A549 (cell line): ENCODE measurements at regions not wholly inside any gene's neighbourhood (a gene's known extent, or its start where the extent isn't known, plus 50 kb on each side); places are given as distances from the start of the nearest gene placed in this dataset.

Source experiments
- ATAC-seq, 2 experiments: fragments of 200-7000 bp in 1 of 2; fragments of >200 bp in 1 of 2; cut with Nextera tagmentation in 1 of 2; cut with Tn5 transposase in 1 of 2; 3 replicates each; pipeline versions ENCODE4 v1.8.0 to v1.9.1; 2018 to 2020; ENCODE audit warnings: mild to moderate bottlenecking in 1 of 2, moderate library complexity in 1 of 2
- CTCF ChIA-PET: fragments of 300-600 bp; sonication (Branson Sonifier 250); formaldehyde crosslinking; extraction: SDS; loops from one replicate; lab custom pipeline; 2021; ENCODE audit warnings: antibody characterized with exemption, inconsistent platforms; lab: Yijun Ruan, JAX
- POLR2A ChIA-PET: fragments of 350-600 bp; formaldehyde crosslinking; extraction: SDS; loops from one replicate; lab custom pipeline; 2021; ENCODE audit warnings: antibody characterized with exemption, inconsistent platforms; lab: Yijun Ruan, JAX
- DNase-seq, 2 experiments: peaks; one replicate each; pipeline versions ENCODE4 v3.0.0 to v3.0.0-alpha.2; 2011 to 2016; ENCODE audit warnings: low read depth in 1 of 2, low spot score in 1 of 2
- FAIRE-seq: peaks from 2 replicates; lab custom pipeline; 2011; peaks lifted over from hg19 to GRCh38; lab: Jason Lieb, UNC
- H3K27ac ChIP-seq, 2 experiments: fragments of >200 bp; sonication (Bioruptor Twin); formaldehyde crosslinking; 3 replicates each; pipeline ENCODE4 v1.5.1; 2016 to 2017
- H3K4me1 ChIP-seq: fragments of >200 bp; sonication (Bioruptor Twin); formaldehyde crosslinking; 3 replicates; pipeline ENCODE4 v1.6.1; 2016
- H3K4me2 ChIP-seq: fragments of >200 bp; sonication (Bioruptor Twin); formaldehyde crosslinking; 3 replicates; pipeline ENCODE4 v1.6.1; 2016
- H3K4me3 ChIP-seq: fragments of >200 bp; sonication (Bioruptor Twin); formaldehyde crosslinking; 3 replicates; pipeline ENCODE4 v1.5.1; 2016
- H3K9me3 ChIP-seq: fragments of >200 bp; sonication (Bioruptor Twin); formaldehyde crosslinking; 3 replicates; pipeline ENCODE4 v1.6.1; 2016
- BHLHE40 ChIP-seq: IDR thresholded peaks from 2 replicates; pipeline ENCODE4 v1.6.1; 2012; ENCODE audit warnings: low read depth, low read length, inconsistent platforms
- CBX8 ChIP-seq: fragments of 200-600 bp; sonication (generic); IDR thresholded peaks from 2 replicates; pipeline ENCODE4 v1.6.1; 2016
- E2F6 ChIP-seq: IDR thresholded peaks from 2 replicates; pipeline ENCODE4 v1.6.1; 2012; ENCODE audit warnings: low read depth, borderline replicate concordance
- ELK1 ChIP-seq: fragments of 150-350 bp; IDR thresholded peaks from 2 replicates; pipeline ENCODE4 v1.6.1; 2014; ENCODE audit warnings: low read depth, mild to moderate bottlenecking, low read length
- EP300 ChIP-seq, 2 experiments: fragments of >200 bp; sonication (Bioruptor Twin); formaldehyde crosslinking; IDR thresholded peaks; 2 replicates in 1 of 2; 3 replicates in 1 of 2; pipeline ENCODE4 v1.6.1; 2016 to 2017
- FOSL2 ChIP-seq, 2 experiments: fragments of 450-650 bp in 1 of 2; fragments of >200 bp in 1 of 2; sonication (Bioruptor Twin) in 1 of 2; formaldehyde crosslinking; IDR thresholded peaks; 2 replicates each; pipeline versions ENCODE4 v1.5.0 to v1.6.1; 2016 to 2020; ENCODE audit warnings: mild to moderate bottlenecking in 1 of 2, moderate library complexity in 1 of 2
- GATA3 ChIP-seq: IDR thresholded peaks from 2 replicates; pipeline ENCODE4 v1.6.1; 2012; ENCODE audit warnings: borderline replicate concordance
- HDAC2 ChIP-seq: fragments of 200-600 bp; sonication (generic); IDR thresholded peaks from 2 replicates; pipeline ENCODE4 v1.6.1; 2016
- HOXB13 ChIP-seq: fragments of 250-450 bp; sonication (Bioruptor Pico); IDR thresholded peaks from 2 replicates; pipeline ENCODE4 v1.5.0; 2020; ENCODE audit warnings: low read depth, mild to moderate bottlenecking, moderate library complexity
- MAFK ChIP-seq: fragments of 450-650 bp; IDR thresholded peaks from 2 replicates; pipeline ENCODE4 v1.6.1; 2014; ENCODE audit not compliant: partially characterized antibody
- MYC ChIP-seq: IDR thresholded peaks from 2 replicates; pipeline ENCODE4 v1.6.1; 2012; ENCODE audit warnings: mild to moderate bottlenecking, inconsistent platforms, low read length, improper control_type of control experiment, borderline replicate concordance
- NFE2L2 ChIP-seq: fragments of 150-350 bp; conservative IDR thresholded peaks from 2 replicates; pipeline ENCODE4 v1.6.1; 2014; ENCODE audit warnings: low read length
- RCOR1 ChIP-seq: fragments of 150-350 bp; IDR thresholded peaks from 2 replicates; pipeline ENCODE4 v1.6.1; 2014; ENCODE audit warnings: antibody characterized with exemption, low read length, low read depth
- REST ChIP-seq: fragments of 200-600 bp; sonication (generic); IDR thresholded peaks from 2 replicates; pipeline ENCODE4 v1.6.1; 2016; ENCODE audit warnings: antibody characterized with exemption, mild to moderate bottlenecking, moderate library complexity
- SREBF2 ChIP-seq: fragments of 450-650 bp; IDR thresholded peaks from 2 replicates; pipeline ENCODE4 v1.6.1; 2014; ENCODE audit warnings: mild to moderate bottlenecking, moderate library complexity
- ZC3H11A ChIP-seq: fragments of 450-650 bp; IDR thresholded peaks from 2 replicates; pipeline ENCODE4 v1.6.1; 2014; ENCODE audit warnings: antibody characterized with exemption, mild to moderate bottlenecking
- ZSCAN20 ChIP-seq: fragments of 250-450 bp; sonication (Bioruptor Pico); IDR thresholded peaks from 2 replicates; pipeline ENCODE4 v1.8.0; 2022; ENCODE audit warnings: mild to moderate bottlenecking, moderate library complexity
- WGBS: methylation state at CpG from one replicate; pipeline ENCODE4 v1.1.6; 2017; ENCODE audit errors: missing lambda C conversion rate; 5-methylcytosine and 5-hydroxymethylcytosine counted together

- ChIA-PET CTCF (no interaction called here), POLR2A (no interaction called here)
- Histone ChIP-seq H3K9me3 (no peaks in the 10 kb centered on the region), H3K4me3 (no peak overlapping the region), H3K4me2 (no peak overlapping the region), H3K27ac (no peak overlapping the region), H3K4me1 (peaks cover 8% of the 10 kb centered on the region; the same call in 2 of the 3 replicates)
- FAIRE-seq (no peak), DNase-seq (no peak), ATAC-seq (no peak)
- 67% methylated on average over 1 of the region's 1 CpG for WGBS
- TF ChIP-seq FOSL2 (IDR thresholded peaks at IDR 0.05): no peak
- TF ChIP-seq FOSL2 (CRISPR knock-in tag; IDR thresholded peaks at IDR 0.05): no peak
Measured at GRCh38 chr13:84999252-84999651, 800.0 kb downstream of the SLITRK6 start.

- no peak for FAIRE-seq
- no peak for ATAC-seq
- no peaks in the 10 kb centered on the region for H3K9me3 ChIP-seq
- TF ChIP-seq REST (no peak), MAFK (peak; percentile 75)
- TF ChIP-seq, all 56 proteins: peak for 1
- ChIA-PET CTCF (no interaction called here), POLR2A (no interaction called here)
- no peak overlapping the region for H3K27ac ChIP-seq
- H3K4me2 ChIP-seq: no peak overlapping the region
- H3K4me3 ChIP-seq: no peak overlapping the region
- peaks cover 8% of the 10 kb centered on the region; the same call in 2 of the 3 replicates for H3K4me1 ChIP-seq
- DNase-seq: no peak
Measured at GRCh38 chr13:84998681-84999080, 800.5 kb downstream of the SLITRK6 start.

GRCh38 chr13:84997858-84998257 lies 801.4 kb downstream of the SLITRK6 start:
- POLR2A ChIA-PET: no interaction called here
- CTCF ChIA-PET: no interaction called here
- no peak for FAIRE-seq
- no peak for DNase-seq
- H3K4me3 ChIP-seq: no peak overlapping the region
- peaks cover 8% of the 10 kb centered on the region; the same call in 2 of the 3 replicates for H3K4me1 ChIP-seq
- TF ChIP-seq ELK1 (no peak), SREBF2 (no peak), HDAC2 (no peak), NFE2L2 (no peak), ZC3H11A (no peak), GATA3 (no peak), HOXB13 (CRISPR knock-in tag) (no peak), MYC (no peak), ZSCAN20 (CRISPR knock-in tag) (no peak), CBX8 (no peak), EP300 (IDR thresholded peaks at IDR 0.05) (no peak), BHLHE40 (no peak), RCOR1 (no peak)
- H3K9me3 ChIP-seq: no peaks in the 10 kb centered on the region
- WGBS: 70% methylated on average over 1 of the region's 1 CpG
- no peak overlapping the region for H3K27ac ChIP-seq
- no peak overlapping the region for H3K4me2 ChIP-seq
- ATAC-seq: no peak

GRCh38 chr13:84994582-84994981 lies 804.6 kb downstream of the SLITRK6 start:
- FAIRE-seq (no peak), DNase-seq (peak; percentile 2 to 60), ATAC-seq (peak; percentile 62 to 79; a peak in 4 of 6 replicates)
- Histone ChIP-seq H3K4me1 (peaks cover 8% of the 10 kb centered on the region; the same call in 2 of the 3 replicates), H3K4me2 (peak overlapping the region; percentile 52), H3K27ac (peak overlapping the region in 1 of 2 experiments; percentile 13; a peak in 1 of 6 replicates), H3K9me3 (no peaks in the 10 kb centered on the region), H3K4me3 (no peak overlapping the region)
- POLR2A ChIA-PET: no interaction called here
- CTCF ChIA-PET: no interaction called here
- TF ChIP-seq E2F6 (no peak), FOSL2 (IDR thresholded peaks at IDR 0.05) (no peak), FOSL2 (CRISPR knock-in tag; IDR thresholded peaks at IDR 0.05) (peak; percentile 36; the same call in 1 of the 2 replicates)
